HFFc6 (cell line): ENCODE measurements at regions not wholly inside any gene's neighbourhood (a gene's known extent, or its start where the extent isn't known, plus 50 kb on each side); places are given as distances from the start of the nearest gene placed in this dataset.

Experiments
- DNase-seq: peaks from one replicate; pipeline ENCODE4 v3.0.0-alpha.2; 2018
- H3K27ac Mint-ChIP-seq: 2 replicates; pipeline ENCODE4 v1.8.0; 2020; ENCODE audit warnings: mild to moderate bottlenecking, mixed read lengths
- H3K27me3 Mint-ChIP-seq: 2 replicates; pipeline ENCODE4 v1.8.0; 2021; ENCODE audit warnings: mild to moderate bottlenecking, moderate library complexity, mixed read lengths; ENCODE audit not compliant: insufficient read depth
- H3K36me3 Mint-ChIP-seq: 2 replicates; pipeline ENCODE4 v1.8.0; 2021; ENCODE audit warnings: low read depth, mixed read lengths
- H3K4me1 Mint-ChIP-seq: 2 replicates; pipeline ENCODE4 v1.8.0; 2020; ENCODE audit warnings: low read depth, mixed read lengths
- H3K4me3 Mint-ChIP-seq: 2 replicates; pipeline ENCODE4 v1.8.0; 2020; ENCODE audit warnings: mild to moderate bottlenecking, moderate library complexity, mixed read lengths
- H3K9me3 Mint-ChIP-seq: 2 replicates; pipeline ENCODE4 v1.8.0; 2020; ENCODE audit warnings: mild to moderate bottlenecking, mixed read lengths
- CTCF ChIP-seq: fragments of 200-600 bp; sonication (generic); IDR thresholded peaks from 2 replicates; pipeline ENCODE4 v1.5.0; 2021; ENCODE audit warnings: antibody characterized with exemption, mild to moderate bottlenecking

- Mint-ChIP-seq H3K4me3 (no peak overlapping the region), H3K9me3 (peaks cover 8% of the 10 kb centered on the region), H3K4me1 (peaks cover 1% of the 10 kb centered on the region), H3K27ac (no peak overlapping the region), H3K36me3 (peaks cover 8% of the 10 kb centered on the region), H3K27me3 (no peaks in the 10 kb centered on the region)
- no peak for TF ChIP-seq CTCF
- no peak for DNase-seq
Measured at GRCh38 chr3:30078736-30079135, 527.7 kb upstream of the TGFBR2 start.

- Mint-ChIP-seq H3K4me3 (no peak overlapping the region), H3K27me3 (no peaks in the 10 kb centered on the region), H3K36me3 (no peaks in the 10 kb centered on the region), H3K9me3 (no peaks in the 10 kb centered on the region), H3K27ac (no peak overlapping the region), H3K4me1 (peaks cover 13% of the 10 kb centered on the region)
- DNase-seq = no peak
- TF ChIP-seq CTCF = no peak
Measured at GRCh38 chr3:30081904-30082303, 524.5 kb upstream of the TGFBR2 start.

- Mint-ChIP-seq H3K27ac (no peak overlapping the region), H3K9me3 (no peaks in the 10 kb centered on the region), H3K36me3 (no peaks in the 10 kb centered on the region), H3K4me1 (peaks cover 13% of the 10 kb centered on the region), H3K4me3 (no peak overlapping the region), H3K27me3 (no peaks in the 10 kb centered on the region)
- no peak for DNase-seq
- TF ChIP-seq CTCF = no peak
Measured at GRCh38 chr3:30082652-30083051, 523.7 kb upstream of the TGFBR2 start.

- H3K4me1 Mint-ChIP-seq = peaks cover 13% of the 10 kb centered on the region
- no peak for DNase-seq
- no peak for TF ChIP-seq CTCF
- no peaks in the 10 kb centered on the region for H3K27me3 Mint-ChIP-seq
- no peak overlapping the region for H3K27ac Mint-ChIP-seq
- H3K9me3 Mint-ChIP-seq = no peaks in the 10 kb centered on the region
- no peak overlapping the region for H3K4me3 Mint-ChIP-seq
- H3K36me3 Mint-ChIP-seq = no peaks in the 10 kb centered on the region
Measured at GRCh38 chr3:30083315-30083714, 523.1 kb upstream of the TGFBR2 start.

- Mint-ChIP-seq H3K36me3 (no peaks in the 10 kb centered on the region), H3K27ac (no peak overlapping the region), H3K4me3 (no peak overlapping the region), H3K27me3 (no peaks in the 10 kb centered on the region), H3K9me3 (no peaks in the 10 kb centered on the region), H3K4me1 (peaks cover 13% of the 10 kb centered on the region)
- no peak for DNase-seq
- TF ChIP-seq CTCF = no peak
Measured at GRCh38 chr3:30084316-30084715, 522.1 kb upstream of the TGFBR2 start.

- Mint-ChIP-seq H3K27ac (no peak overlapping the region), H3K27me3 (no peaks in the 10 kb centered on the region)
- no peak for DNase-seq
Measured at GRCh38 chr3:30084971-30085403, 521.4 kb upstream of the TGFBR2 start.

More at GRCh38 chr3:30084971-30085403, 521.4 kb upstream of the TGFBR2 start:
- Mint-ChIP-seq H3K4me1 (peaks cover 13% of the 10 kb centered on the region), H3K9me3 (no peaks in the 10 kb centered on the region), H3K36me3 (no peaks in the 10 kb centered on the region), H3K4me3 (no peak overlapping the region)
- no peak for TF ChIP-seq CTCF
